Body of pancreas (tissue), 4 donors: ENCODE measurements at regions not wholly inside any gene's neighbourhood (a gene's known extent, or its start where the extent isn't known, plus 50 kb on each side); places are given as distances from the start of the nearest gene placed in this dataset.

ENCODE experiments used
- ATAC-seq: fragments of 150-250 bp; one replicate; pipeline ENCODE4 v1.9.1; 2016
- DNase-seq, 4 donors: peaks; one replicate each; pipeline ENCODE4 v3.0.0-alpha.2; 2019
- H3K27ac ChIP-seq, 4 donors: fragments of 200-600 bp; sonication (generic); 1 replicate in 3 of 4; 2 replicates in 1 of 4; pipeline versions ENCODE4 v1.5.1 to v1.6.1; 2016 to 2019; ENCODE audit warnings: mild to moderate bottlenecking in 1 of 4, mixed read lengths in 1 of 4, moderate library complexity in 1 of 4
- H3K27me3 ChIP-seq, 2 donors: fragments of 200-600 bp; sonication (generic); one replicate each; pipeline ENCODE4 v1.6.0; 2016; ENCODE audit warnings: mild to moderate bottlenecking in 1 of 2
- H3K36me3 ChIP-seq, 2 donors: fragments of 200-600 bp; sonication (generic); replicated peaks in 1 of 2; 2 replicates each; pipeline ENCODE4 v1.5.1; 2016; ENCODE audit warnings: low read depth in 2 of 2; ENCODE audit not compliant: insufficient read depth in 1 of 2
- H3K4me1 ChIP-seq: fragments of 200-600 bp; sonication (generic); one replicate; pipeline ENCODE4 v1.6.0; 2016
- H3K4me3 ChIP-seq, 2 donors: fragments of 200-600 bp; sonication (generic); 1 replicate in 1 of 2; 2 replicates in 1 of 2; pipeline ENCODE4 v1.5.1; 2016 to 2019
- H3K9me3 ChIP-seq, 3 donors: fragments of 200-600 bp; sonication (generic); 1 replicate in 2 of 3; 2 replicates in 1 of 3; pipeline ENCODE4 v1.5.1; 2016
- CTCF ChIP-seq, 7 experiments: fragments of 450-650 bp in 4 of 7; fragments of 200-600 bp in 3 of 7; sonication (generic) in 3 of 7; IDR thresholded peaks; one replicate each; pipeline ENCODE4 v1.5.1; 2016 to 2019; ENCODE audit warnings: antibody characterized with exemption in 7 of 7
- POLR2A ChIP-seq, 3 donors: fragments of 450-650 bp; IDR thresholded peaks; one replicate each; pipeline ENCODE4 v1.6.1; 2016; ENCODE audit warnings: antibody characterized with exemption in 3 of 3, mild to moderate bottlenecking in 2 of 3
- WGBS, 2 donors: methylation state at CpG; one replicate each; pipeline ENCODE4 v1.1.5; 2017; 5-methylcytosine and 5-hydroxymethylcytosine counted together
- intact Hi-C: fragments of 100-400 bp; cut with DNase I; formaldehyde crosslinking; loops from one replicate; pipeline ENCODE4 v1.15.1; 2023

- TF ChIP-seq CTCF (IDR thresholded peaks at IDR 0.05) (no peak), POLR2A (IDR thresholded peaks at IDR 0.05) (no peak)
- no peaks in the 10 kb centered on the region for H3K36me3 ChIP-seq
- no peaks in the 10 kb centered on the region for H3K9me3 ChIP-seq
- H3K4me3 ChIP-seq: no peak overlapping the region
- no peaks in the 10 kb centered on the region for H3K27me3 ChIP-seq
- H3K27ac ChIP-seq: no peak overlapping the region
- 92 to 94% methylated on average over 5 of the region's 5 CpGs for WGBS, 2 donors
- ATAC-seq (no peak), DNase-seq (no peak)
- H3K4me1 ChIP-seq: no peaks in the 10 kb centered on the region
- intact Hi-C loops: no loop called here
Measured at GRCh38 chr1:60747353-60747752, 335.0 kb upstream of the NFIA start.

- no peaks in the 10 kb centered on the region for H3K36me3 ChIP-seq
- DNase-seq: no peak
- intact Hi-C loops: no loop called here
- H3K4me1 ChIP-seq: no peaks in the 10 kb centered on the region
- H3K9me3 ChIP-seq: no peaks in the 10 kb centered on the region
- ATAC-seq: no peak
- no peak overlapping the region for H3K4me3 ChIP-seq
- H3K27ac ChIP-seq: no peak overlapping the region
- TF ChIP-seq CTCF (IDR thresholded peaks at IDR 0.05) (no peak), POLR2A (IDR thresholded peaks at IDR 0.05) (no peak)
- 58 to 62% methylated on average over 11 to 13 of the region's 13 CpGs for WGBS, 2 donors
- H3K27me3 ChIP-seq: no peaks in the 10 kb centered on the region
Measured at GRCh38 chr1:60746278-60746791, 336.0 kb upstream of the NFIA start.

GRCh38 chr1:60745484-60745883 lies 336.9 kb upstream of the NFIA start:
- WGBS, 2 donors: 63 to 65% methylated on average over 2 of the region's 2 CpGs
- TF ChIP-seq CTCF (IDR thresholded peaks at IDR 0.05) (no peak), POLR2A (IDR thresholded peaks at IDR 0.05) (no peak)
- intact Hi-C loops: no loop called here
- H3K4me3 ChIP-seq: no peak overlapping the region
- no peaks in the 10 kb centered on the region for H3K4me1 ChIP-seq
- H3K27me3 ChIP-seq: no peaks in the 10 kb centered on the region
- ATAC-seq (no peak), DNase-seq (no peak)
- H3K9me3 ChIP-seq: no peaks in the 10 kb centered on the region
- no peak overlapping the region for H3K27ac ChIP-seq
- H3K36me3 ChIP-seq: no peaks in the 10 kb centered on the region

- no peaks in the 10 kb centered on the region for H3K27me3 ChIP-seq
Measured at GRCh38 chr1:60742339-60742738, 340.0 kb upstream of the NFIA start.

More at GRCh38 chr1:60742339-60742738, 340.0 kb upstream of the NFIA start:
- Histone ChIP-seq H3K36me3 (no peaks in the 10 kb centered on the region), H3K4me1 (no peaks in the 10 kb centered on the region), H3K9me3 (no peaks in the 10 kb centered on the region), H3K4me3 (no peak overlapping the region), H3K27ac (no peak overlapping the region)
- TF ChIP-seq CTCF (IDR thresholded peaks at IDR 0.05): no peak
- TF ChIP-seq POLR2A (IDR thresholded peaks at IDR 0.05): no peak
- intact Hi-C loops: no loop called here
- WGBS, 2 donors: 80 to 89% methylated on average over 4 of the region's 4 CpGs
- DNase-seq (no peak), ATAC-seq (no peak)
